Right lobe of liver (tissue), 4 donors: ENCODE measurements at regions not wholly inside any gene's neighbourhood (a gene's known extent, or its start where the extent isn't known, plus 50 kb on each side); places are given as distances from the start of the nearest gene placed in this dataset.

Experiments used
- POLR2A ChIP-seq: fragments of 450-650 bp; IDR thresholded peaks from one replicate; pipeline ENCODE4 v1.6.1; 2017; ENCODE audit warnings: antibody characterized with exemption, mild to moderate bottlenecking
- TF ChIP-seq, protein P1 (sequence below), 4 donors: fragments of 200-600 bp in 3 of 4; fragments of 450-650 bp in 1 of 4; IDR thresholded peaks; one replicate each; pipeline versions ENCODE4 v1.5.1 to v1.8.0; 2016 to 2022; ENCODE audit warnings: antibody characterized with exemption in 4 of 4, mild to moderate bottlenecking in 2 of 4
- donor health status: DM: no; HTN: no; CAD: no.
- donor health status: DM: no; HTN: no; CAD: no.
- donor health status: DM: no; HTN: yes; CAD: no.

DNA sequence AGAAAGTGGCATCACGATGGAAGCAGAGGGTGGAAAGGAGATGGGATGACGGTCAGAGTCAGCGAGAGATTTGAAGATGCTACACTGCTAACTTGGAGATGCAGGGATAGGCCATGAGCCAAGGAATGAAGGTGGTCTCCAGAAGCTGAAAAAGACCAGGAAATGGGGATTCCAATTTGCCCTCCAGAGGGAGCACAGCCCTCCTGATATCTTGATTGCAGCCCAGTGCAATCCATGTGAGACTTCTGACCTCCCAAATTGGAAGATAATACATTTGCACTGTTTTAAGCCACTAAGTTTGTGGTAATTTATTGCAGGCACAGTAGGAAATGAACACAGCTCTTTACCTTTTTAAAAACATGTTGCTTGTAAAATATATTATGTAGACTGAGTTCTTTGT is 549.5 kb downstream of the VRK1 start:
- TF ChIP-seq, protein P1, sequence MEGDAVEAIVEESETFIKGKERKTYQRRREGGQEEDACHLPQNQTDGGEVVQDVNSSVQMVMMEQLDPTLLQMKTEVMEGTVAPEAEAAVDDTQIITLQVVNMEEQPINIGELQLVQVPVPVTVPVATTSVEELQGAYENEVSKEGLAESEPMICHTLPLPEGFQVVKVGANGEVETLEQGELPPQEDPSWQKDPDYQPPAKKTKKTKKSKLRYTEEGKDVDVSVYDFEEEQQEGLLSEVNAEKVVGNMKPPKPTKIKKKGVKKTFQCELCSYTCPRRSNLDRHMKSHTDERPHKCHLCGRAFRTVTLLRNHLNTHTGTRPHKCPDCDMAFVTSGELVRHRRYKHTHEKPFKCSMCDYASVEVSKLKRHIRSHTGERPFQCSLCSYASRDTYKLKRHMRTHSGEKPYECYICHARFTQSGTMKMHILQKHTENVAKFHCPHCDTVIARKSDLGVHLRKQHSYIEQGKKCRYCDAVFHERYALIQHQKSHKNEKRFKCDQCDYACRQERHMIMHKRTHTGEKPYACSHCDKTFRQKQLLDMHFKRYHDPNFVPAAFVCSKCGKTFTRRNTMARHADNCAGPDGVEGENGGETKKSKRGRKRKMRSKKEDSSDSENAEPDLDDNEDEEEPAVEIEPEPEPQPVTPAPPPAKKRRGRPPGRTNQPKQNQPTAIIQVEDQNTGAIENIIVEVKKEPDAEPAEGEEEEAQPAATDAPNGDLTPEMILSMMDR (IDR thresholded peaks at IDR 0.05): no peak
- TF ChIP-seq POLR2A: no peak
